H1 (cell line): ENCODE measurements at regions not wholly inside any gene's neighbourhood (a gene's known extent, or its start where the extent isn't known, plus 50 kb on each side); places are given as distances from the start of the nearest gene placed in this dataset.

Experiments
- CTCF ChIA-PET: fragments of 300-600 bp; sonication (Branson Sonifier 250); formaldehyde crosslinking; loops from one replicate; lab custom pipeline; 2021; ENCODE audit not compliant: partially characterized antibody; lab: Charles Lee
- POLR2A ChIA-PET: fragments of 300-600 bp; sonication (Branson Sonifier 250); formaldehyde crosslinking; loops from one replicate; lab custom pipeline; 2021; ENCODE audit warnings: inconsistent platforms; ENCODE audit not compliant: partially characterized antibody; lab: Charles Lee
- DNase-seq, 2 experiments: peaks; one replicate each; pipeline versions ENCODE4 v3.0.0 to v3.0.0-alpha.2; 2010 to 2022; ENCODE audit warnings: low spot score in 2 of 2, low read depth in 1 of 2, mixed read lengths in 1 of 2
- FAIRE-seq: peaks from 2 replicates; lab custom pipeline; 2011; peaks lifted over from hg19 to GRCh38; lab: Jason Lieb, UNC
- H2AFZ ChIP-seq: 2 replicates; pipeline ENCODE4 v1.8.1; 2012; ENCODE audit warnings: low read length, inconsistent platforms
- H2AK5ac ChIP-seq: 2 replicates; pipeline ENCODE4 v1.6.1; 2013; ENCODE audit warnings: low read depth, low read length
- H2BK120ac ChIP-seq: replicated peaks from 2 replicates; pipeline ENCODE3; 2013; ENCODE audit warnings: low read depth, low read length, inconsistent platforms
- H2BK12ac ChIP-seq: 2 replicates; pipeline ENCODE4 v1.6.1; 2013; ENCODE audit warnings: low read depth, low read length
- H2BK15ac ChIP-seq: 2 replicates; pipeline ENCODE4 v1.6.1; 2013; ENCODE audit warnings: low read length
- H2BK20ac ChIP-seq: 2 replicates; pipeline ENCODE4 v1.6.1; 2013; ENCODE audit warnings: low read length
- H2BK5ac ChIP-seq: 2 replicates; pipeline ENCODE4 v1.6.1; 2013; ENCODE audit warnings: low read depth, low read length
- H3K14ac ChIP-seq: 2 replicates; pipeline ENCODE4 v1.6.1; 2013; ENCODE audit warnings: inconsistent platforms; ENCODE audit not compliant: insufficient read length
- H3K18ac ChIP-seq: 2 replicates; pipeline ENCODE4 v1.6.1; 2013; ENCODE audit warnings: low read length; ENCODE audit errors: extremely low read depth
- H3K23ac ChIP-seq: 2 replicates; pipeline ENCODE4 v1.6.1; 2013; ENCODE audit warnings: inconsistent platforms; ENCODE audit not compliant: insufficient read length
- H3K23me2 ChIP-seq: 2 replicates; pipeline ENCODE4 v1.6.1; 2013; ENCODE audit warnings: low read depth, low read length
- H3K27ac ChIP-seq: 2 replicates; pipeline ENCODE4 v1.6.1; 2011; ENCODE audit warnings: low read depth, low read length, inconsistent platforms
- H3K27me3 ChIP-seq, 4 experiments: replicated peaks in 1 of 4; 1 replicate in 1 of 4; 2 replicates in 3 of 4; pipeline versions ENCODE4 v1.6.1 to v1.8.1; 2011 to 2013; ENCODE audit warnings: low read length in 3 of 4, mild to moderate bottlenecking in 3 of 4, inconsistent platforms in 2 of 4, mixed read lengths in 2 of 4, moderate library complexity in 1 of 4; ENCODE audit not compliant: control insufficient read depth in 3 of 4, insufficient read depth in 3 of 4; ENCODE audit errors: extremely low read depth in 1 of 4
- H3K36me3 ChIP-seq, 4 experiments: 2 replicates each; pipeline versions ENCODE4 v1.6.1 to v1.8.1; 2011 to 2013; ENCODE audit warnings: mild to moderate bottlenecking in 4 of 4, low read length in 3 of 4, moderate library complexity in 2 of 4, control low read depth in 1 of 4, inconsistent platforms in 1 of 4; ENCODE audit not compliant: insufficient read depth in 4 of 4, control insufficient read depth in 2 of 4
- H3K4ac ChIP-seq: replicated peaks from 2 replicates; pipeline ENCODE3; 2013; ENCODE audit warnings: low read length, low read depth, mixed read lengths, inconsistent platforms; ENCODE audit not compliant: insufficient read length
- H3K4me1 ChIP-seq, 4 experiments: replicated peaks in 1 of 4; 1 replicate in 1 of 4; 2 replicates in 3 of 4; pipeline versions ENCODE4 v1.6.1 to v1.8.1; 2011 to 2013; ENCODE audit warnings: low read length in 3 of 4, inconsistent platforms in 2 of 4, mixed read lengths in 1 of 4; ENCODE audit not compliant: insufficient read depth in 4 of 4, control insufficient read depth in 3 of 4
- H3K4me2 ChIP-seq, 2 experiments: 2 replicates each; pipeline versions ENCODE4 v1.6.1 to v1.8.1; 2011 to 2013; ENCODE audit warnings: low read depth in 2 of 2, low read length in 2 of 2, control low read depth in 1 of 2, inconsistent platforms in 1 of 2, mild to moderate bottlenecking in 1 of 2; ENCODE audit not compliant: insufficient read depth in 1 of 2
- H3K4me3 ChIP-seq, 4 experiments: fragments of 200-600, 300-600 bp in 1 of 4; sonication (generic), shearing (Covaris generic), sonication (Bioruptor Twin) in 1 of 4; 2 replicates each; pipeline versions ENCODE4 v1.5.1 to v1.8.1; 2011 to 2016; ENCODE audit warnings: low read length in 4 of 4, low read depth in 3 of 4, control low read depth in 2 of 4, inconsistent platforms in 2 of 4, mild to moderate bottlenecking in 2 of 4, mixed read lengths in 1 of 4, moderate library complexity in 1 of 4; ENCODE audit not compliant: insufficient read depth in 2 of 4; ENCODE audit errors: extremely low read depth in 1 of 4
- H3K56ac ChIP-seq: replicated peaks from 2 replicates; pipeline ENCODE3; 2013; ENCODE audit warnings: low read depth, mild to moderate bottlenecking, mixed read lengths, low read length, inconsistent platforms; ENCODE audit not compliant: insufficient read length
- H3K79me1 ChIP-seq: 2 replicates; pipeline ENCODE4 v1.6.1; 2013; ENCODE audit warnings: low read depth, low read length, control low read depth
- H3K79me2 ChIP-seq, 2 experiments: 2 replicates each; pipeline versions ENCODE4 v1.6.1 to v1.8.1; 2012 to 2013; ENCODE audit warnings: low read length in 2 of 2, mild to moderate bottlenecking in 2 of 2, inconsistent platforms in 1 of 2; ENCODE audit not compliant: insufficient read depth in 2 of 2, control insufficient read depth in 1 of 2
- H3K9ac ChIP-seq, 4 experiments: replicated peaks in 1 of 4; 1 replicate in 1 of 4; 2 replicates in 3 of 4; pipeline versions ENCODE4 v1.6.1 to v1.8.1; 2011 to 2013; ENCODE audit warnings: low read depth in 3 of 4, low read length in 3 of 4, control low read depth in 2 of 4, mild to moderate bottlenecking in 2 of 4, moderate library complexity in 2 of 4, inconsistent platforms in 1 of 4; ENCODE audit errors: extremely low read depth in 1 of 4
- H3K9me3 ChIP-seq, 2 experiments: 2 replicates each; pipeline versions ENCODE4 v1.6.1 to v1.8.1; 2012 to 2013; ENCODE audit warnings: mild to moderate bottlenecking in 2 of 2, moderate library complexity in 2 of 2, control low read depth in 1 of 2, inconsistent platforms in 1 of 2, low read depth in 1 of 2, low read length in 1 of 2, mixed read lengths in 1 of 2; ENCODE audit not compliant: insufficient read depth in 2 of 2
- H4K20me1 ChIP-seq, 2 experiments: replicated peaks in 1 of 2; 2 replicates each; pipeline versions ENCODE3 to v1.8.1; 2011 to 2013; ENCODE audit warnings: inconsistent platforms in 2 of 2, low read length in 2 of 2, mild to moderate bottlenecking in 1 of 2; ENCODE audit not compliant: insufficient read depth in 2 of 2, control insufficient read depth in 1 of 2
- H4K5ac ChIP-seq: 2 replicates; pipeline ENCODE4 v1.6.1; 2013; ENCODE audit warnings: low read length, low read depth, mixed read lengths, inconsistent platforms; ENCODE audit not compliant: insufficient read length
- H4K8ac ChIP-seq: 2 replicates; pipeline ENCODE4 v1.8.0; 2013; ENCODE audit warnings: mild to moderate bottlenecking, moderate library complexity, low read length, inconsistent platforms; ENCODE audit not compliant: insufficient read depth; ENCODE audit errors: extremely low read depth
- H4K91ac ChIP-seq: replicated peaks from 2 replicates; pipeline ENCODE3; 2013; ENCODE audit warnings: low read length, mixed read lengths, inconsistent platforms; ENCODE audit not compliant: insufficient read length
- BRCA1 ChIP-seq: IDR thresholded peaks from 2 replicates; pipeline ENCODE4 v1.6.1; 2012; ENCODE audit warnings: low read depth, low read length, improper control_type of control experiment
- EGR1 ChIP-seq: IDR thresholded peaks from 2 replicates; pipeline ENCODE4 v1.6.1; 2011; ENCODE audit warnings: low read depth, low read length, borderline replicate concordance
- SIN3A ChIP-seq, 2 experiments: IDR thresholded peaks in 1 of 2; conservative IDR thresholded peaks in 1 of 2; 2 replicates each; pipeline ENCODE4 v1.6.1; 2011 to 2012; ENCODE audit warnings: low read length in 2 of 2, improper control_type of control experiment in 1 of 2, low read depth in 1 of 2, mild to moderate bottlenecking in 1 of 2
- TEAD4 ChIP-seq: IDR thresholded peaks from 2 replicates; pipeline ENCODE4 v1.6.1; 2012; ENCODE audit warnings: low read depth, low read length, inconsistent platforms, mixed read lengths
- WGBS, 2 experiments: shearing (Covaris generic) in 1 of 2; methylation state at CpG; one replicate each; pipeline versions ENCODE4 v1.1.6 to v1.1.7; 2013 to 2015; ENCODE audit warnings: low lambda C conversion rate in 2 of 2, mixed read lengths in 2 of 2, inconsistent platforms in 1 of 2, low coverage in 1 of 2, missing lambda C conversion rate in 1 of 2; ENCODE audit not compliant: insufficient replicate concordance in 2 of 2, insufficient coverage in 1 of 2, insufficient read length in 1 of 2; ENCODE audit errors: extremely low coverage in 1 of 2, missing lambda C conversion rate in 1 of 2; 5-methylcytosine and 5-hydroxymethylcytosine counted together

- Histone ChIP-seq H3K79me2 (no peaks in the 10 kb centered on the region), H2BK120ac (no peak overlapping the region), H2AFZ (no peak overlapping the region), H4K5ac (no peak overlapping the region), H3K14ac (no peak overlapping the region), H4K8ac (no peak overlapping the region), H2BK15ac (no peak overlapping the region), H3K23me2 (no peaks in the 10 kb centered on the region), H2BK12ac (no peak overlapping the region), H3K4me2 (no peak overlapping the region), H3K23ac (no peak overlapping the region), H2BK20ac (no peak overlapping the region), H4K91ac (no peak overlapping the region), H2AK5ac (no peak overlapping the region), H3K18ac (no peak overlapping the region), H3K4ac (no peak overlapping the region), H3K36me3 (no peaks in the 10 kb centered on the region), H3K9ac (no peak overlapping the region), H3K4me3 (no peak overlapping the region), H3K79me1 (no peaks in the 10 kb centered on the region), H3K27ac (no peak overlapping the region), H3K4me1 (no peaks in the 10 kb centered on the region), H3K27me3 (no peaks in the 10 kb centered on the region), H2BK5ac (no peak overlapping the region), H3K9me3 (no peaks in the 10 kb centered on the region)
- DNase-seq (no peak), FAIRE-seq (no peak)
- ChIA-PET POLR2A (no interaction called here), CTCF (no interaction called here)
- WGBS, 2 experiments, result 74% methylated on average over 3 of the region's 3 CpGs; no CpG with 5 or more reads in 1 of the 2 experiments
- no peak for TF ChIP-seq SIN3A (conservative IDR thresholded peaks at IDR 0.05 in 1 of 2, IDR thresholded peaks at IDR 0.05 in 1 of 2; ENCODE audit: low read depth in 1 of 2, low read length in 2 of 2)
- no peak for TF ChIP-seq TEAD4
- no peak for TF ChIP-seq BRCA1
- TF ChIP-seq EGR1, result no peak
- TF ChIP-seq, all 59 proteins: peak for 0
- Histone ChIP-seq H3K56ac (no peak overlapping the region), H4K20me1 (no peaks in the 10 kb centered on the region)
These were observed 847.3 kb downstream of the GLUD2 start for GRCh38 chrX:121894756-121895155.
